NCI-H1694 treated with DMSO at 0.1 percent for 48 hours (cell line): ENCODE measurements at regions not wholly inside any gene's neighbourhood (a gene's known extent, or its start where the extent isn't known, plus 50 kb on each side); places are given as distances from the start of the nearest gene placed in this dataset.
"Not testable (repeated sequence)": the region's sequence is repeated elsewhere in the genome, so short reads cannot be mapped to it uniquely, and the experiment has no call there.

Source experiments
- DNase-seq: peaks from one replicate; lab custom pipeline; 2025; lab: John Stamatoyannopoulos, UW

GRCh38 chr5:108529381-108529780 is 147.5 kb upstream of the FBXL17 start:
- DNase-seq: no peak

- DNase-seq: no peak
Measured at GRCh38 chr5:108528655-108529054, 146.8 kb upstream of the FBXL17 start.

- no peak for DNase-seq
Measured at GRCh38 chr5:108524564-108524963, 142.7 kb upstream of the FBXL17 start.

- no peak for DNase-seq
Measured at GRCh38 chr5:108523360-108523759, 141.5 kb upstream of the FBXL17 start.

- DNase-seq: peak; percentile 41
Measured at GRCh38 chr5:108521841-108522506, 140.1 kb upstream of the FBXL17 start.

- DNase-seq: no peak
Measured at GRCh38 chr5:108521011-108521700, 139.3 kb upstream of the FBXL17 start.

GRCh38 chr5:108516785-108517184 is 134.9 kb upstream of the FBXL17 start:
- DNase-seq: no peak

GRCh38 chr5:108515517-108516105 is 133.7 kb upstream of the FBXL17 start:
- DNase-seq: no peak

- no peak for DNase-seq
Measured at GRCh38 chr5:108508979-108509378, 127.1 kb upstream of the FBXL17 start.

GRCh38 chr5:108507631-108508030 is 125.7 kb upstream of the FBXL17 start:
- DNase-seq: no peak

- DNase-seq: no peak
Measured at GRCh38 chr5:108505608-108506007, 123.7 kb upstream of the FBXL17 start.

- DNase-seq: no peak
Measured at GRCh38 chr5:108504974-108505373, 123.1 kb upstream of the FBXL17 start.

GRCh38 chr5:108503986-108504385 is 122.1 kb upstream of the FBXL17 start:
- DNase-seq: no peak

GRCh38 chr5:108495615-108496014 is 113.7 kb upstream of the FBXL17 start:
- DNase-seq: not testable (repeated sequence)

GRCh38 chr5:108487951-108488350 is 106.1 kb upstream of the FBXL17 start:
- DNase-seq: no peak

GRCh38 chr5:108484035-108484434 is 102.1 kb upstream of the FBXL17 start:
- no peak for DNase-seq

- peak; percentile 39 for DNase-seq
Measured at GRCh38 chr5:108481355-108481931, 99.5 kb upstream of the FBXL17 start.

GRCh38 chr5:108472237-108472636 is 90.3 kb upstream of the FBXL17 start:
- no peak for DNase-seq

GRCh38 chr5:108467563-108467962 is 85.7 kb upstream of the FBXL17 start:
- DNase-seq: no peak

- DNase-seq: no peak
Measured at GRCh38 chr5:108461628-108462367, 79.9 kb upstream of the FBXL17 start.

GRCh38 chr5:108459769-108460168 is 77.9 kb upstream of the FBXL17 start:
- no peak for DNase-seq

- DNase-seq: no peak
Measured at GRCh38 chr5:108451269-108451668, 69.4 kb upstream of the FBXL17 start.
